ENCODE measurements at regions not wholly inside any gene's neighbourhood (a gene's known extent, or its start where the extent isn't known, plus 50 kb on each side); places are given as distances from the start of the nearest gene placed in this dataset.

DNA sequence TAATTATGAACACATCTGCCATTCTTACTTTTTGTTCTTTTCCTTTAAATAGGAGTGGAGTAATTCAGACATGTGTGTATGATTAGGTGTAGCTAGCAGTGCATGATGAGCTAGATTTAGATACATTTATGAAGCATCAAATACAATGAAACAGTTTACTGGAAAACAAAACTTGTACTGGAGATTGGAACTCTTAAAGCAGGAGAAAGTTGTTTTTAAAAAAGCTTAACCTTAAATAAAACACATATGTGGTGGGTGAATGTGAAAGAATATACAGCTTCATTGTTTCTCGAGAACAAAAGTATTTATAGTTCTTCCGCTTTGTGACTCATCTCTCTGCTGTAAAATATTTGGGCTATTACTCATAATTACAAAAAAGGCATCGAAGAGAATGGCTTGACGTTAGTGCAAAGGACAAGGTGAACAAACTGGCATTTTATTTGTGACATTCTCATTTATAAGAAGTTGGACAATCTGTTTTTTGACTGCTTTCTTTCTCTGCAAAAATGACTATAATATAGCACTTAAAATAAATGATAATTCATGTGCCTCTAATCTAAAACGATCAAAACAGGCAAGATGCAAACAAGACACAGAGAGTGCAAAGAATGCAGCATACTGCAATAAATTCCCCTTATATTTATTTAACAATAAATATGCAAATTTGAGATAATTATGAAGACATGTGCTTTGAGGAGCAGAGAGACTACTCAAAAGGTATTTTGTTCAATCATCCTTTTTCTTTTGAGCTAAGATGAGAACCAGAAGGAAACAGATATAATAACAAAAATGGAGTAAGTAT lies 478.8 kb downstream of the CETN3 start (continued):
- no peak for TF ChIP-seq CHD2 (IDR thresholded peaks at IDR 0.05; ENCODE audit: low read length)
- no peak for TF ChIP-seq ZNF274 (IDR thresholded peaks at IDR 0.05; ENCODE audit: borderline replicate concordance, extremely low read depth, low read length)
- no peak for TF ChIP-seq POLR2AphosphoS5 (IDR thresholded peaks at IDR 0.05; ENCODE audit: low read depth, low read length)
- TF ChIP-seq, protein P1, sequence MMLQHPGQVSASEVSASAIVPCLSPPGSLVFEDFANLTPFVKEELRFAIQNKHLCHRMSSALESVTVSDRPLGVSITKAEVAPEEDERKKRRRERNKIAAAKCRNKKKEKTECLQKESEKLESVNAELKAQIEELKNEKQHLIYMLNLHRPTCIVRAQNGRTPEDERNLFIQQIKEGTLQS (IDR thresholded peaks at IDR 0.05; ENCODE audit: insufficient read depth, low read depth, low read length), result no peak
- no peak for TF ChIP-seq HDAC2 (IDR thresholded peaks at IDR 0.05; ENCODE audit: borderline replicate concordance in 1 of 2, low read depth in 2 of 2, low read length in 2 of 2)
- TF ChIP-seq CBX5 (IDR thresholded peaks at IDR 0.05; ENCODE audit: low read depth, low read length), result no peak
